Gastrocnemius medialis (tissue), 4 donors: ENCODE measurements at regions not wholly inside any gene's neighbourhood (a gene's known extent, or its start where the extent isn't known, plus 50 kb on each side); places are given as distances from the start of the nearest gene placed in this dataset.

Source experiments
- POLR2A ChIP-seq, 2 donors: fragments of 450-650 bp; IDR thresholded peaks; one replicate each; pipeline ENCODE4 v1.6.1; 2017; ENCODE audit warnings: antibody characterized with exemption in 2 of 2, mild to moderate bottlenecking in 2 of 2, moderate library complexity in 2 of 2
- TF ChIP-seq, protein P1 (sequence below), 5 experiments: fragments of 450-650 bp in 3 of 5; fragments of 200-600 bp in 2 of 5; sonication (generic) in 2 of 5; IDR thresholded peaks in 4 of 5; conservative IDR thresholded peaks in 1 of 5; 1 replicate in 4 of 5; 2 replicates in 1 of 5; pipeline ENCODE4 v1.5.1; 2016 to 2019; ENCODE audit warnings: antibody characterized with exemption in 5 of 5, mild to moderate bottlenecking in 3 of 5, moderate library complexity in 3 of 5

DNA sequence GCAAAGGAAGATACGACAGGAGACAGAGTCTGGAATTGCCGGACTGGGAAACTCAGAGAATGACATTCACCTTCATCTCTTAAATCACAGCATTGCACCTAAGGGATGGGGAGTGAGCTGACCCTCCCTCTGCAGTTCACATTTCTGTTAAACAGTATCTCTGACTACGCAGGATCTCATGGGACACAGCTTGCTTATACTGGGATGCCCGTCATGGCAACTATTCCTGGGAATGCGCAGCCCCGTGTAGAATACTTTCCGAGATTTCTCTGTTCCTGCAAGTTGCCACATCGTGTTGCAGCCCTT, 232.5 kb upstream of the HES1 start:
- TF ChIP-seq, protein P1, sequence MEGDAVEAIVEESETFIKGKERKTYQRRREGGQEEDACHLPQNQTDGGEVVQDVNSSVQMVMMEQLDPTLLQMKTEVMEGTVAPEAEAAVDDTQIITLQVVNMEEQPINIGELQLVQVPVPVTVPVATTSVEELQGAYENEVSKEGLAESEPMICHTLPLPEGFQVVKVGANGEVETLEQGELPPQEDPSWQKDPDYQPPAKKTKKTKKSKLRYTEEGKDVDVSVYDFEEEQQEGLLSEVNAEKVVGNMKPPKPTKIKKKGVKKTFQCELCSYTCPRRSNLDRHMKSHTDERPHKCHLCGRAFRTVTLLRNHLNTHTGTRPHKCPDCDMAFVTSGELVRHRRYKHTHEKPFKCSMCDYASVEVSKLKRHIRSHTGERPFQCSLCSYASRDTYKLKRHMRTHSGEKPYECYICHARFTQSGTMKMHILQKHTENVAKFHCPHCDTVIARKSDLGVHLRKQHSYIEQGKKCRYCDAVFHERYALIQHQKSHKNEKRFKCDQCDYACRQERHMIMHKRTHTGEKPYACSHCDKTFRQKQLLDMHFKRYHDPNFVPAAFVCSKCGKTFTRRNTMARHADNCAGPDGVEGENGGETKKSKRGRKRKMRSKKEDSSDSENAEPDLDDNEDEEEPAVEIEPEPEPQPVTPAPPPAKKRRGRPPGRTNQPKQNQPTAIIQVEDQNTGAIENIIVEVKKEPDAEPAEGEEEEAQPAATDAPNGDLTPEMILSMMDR (IDR thresholded peaks at IDR 0.05 in 4 of 5, conservative IDR thresholded peaks at IDR 0.05 in 1 of 5) = no peak
- no peak for TF ChIP-seq POLR2A (IDR thresholded peaks at IDR 0.05)
